Mesothelial cell of epicardium (in vitro differentiated cells): ENCODE measurements at regions not wholly inside any gene's neighbourhood (a gene's known extent, or its start where the extent isn't known, plus 50 kb on each side); places are given as distances from the start of the nearest gene placed in this dataset.
"Not testable (repeated sequence)": the region's sequence is repeated elsewhere in the genome, so short reads cannot be mapped to it uniquely, and the experiment has no call there.

Experiments
- DNase-seq, 2 experiments: peaks; one replicate each; pipeline ENCODE4 v3.0.0; 2021; ENCODE audit warnings: low spot score in 2 of 2; ENCODE audit not compliant: unreplicated experiment in 2 of 2
- H3K27ac Mint-ChIP-seq: 2 replicates; pipeline ENCODE4 v1.8.0; 2021; ENCODE audit warnings: mixed read lengths
- H3K27me3 Mint-ChIP-seq: 2 replicates; pipeline ENCODE4 v1.8.0; 2021; ENCODE audit warnings: low read depth, mixed read lengths
- H3K36me3 Mint-ChIP-seq: 2 replicates; pipeline ENCODE4 v1.8.0; 2021; ENCODE audit warnings: mixed read lengths
- H3K4me1 Mint-ChIP-seq: 2 replicates; pipeline ENCODE4 v1.8.0; 2021; ENCODE audit warnings: mixed read lengths
- H3K4me3 Mint-ChIP-seq: 2 replicates; pipeline ENCODE4 v1.8.0; 2021; ENCODE audit warnings: mild to moderate bottlenecking, moderate library complexity, mixed read lengths
- H3K9me3 Mint-ChIP-seq: 2 replicates; pipeline ENCODE4 v1.8.0; 2021; ENCODE audit warnings: mixed read lengths
- TF ChIP-seq, protein P1 (sequence below): fragments of 200-600 bp; sonication (generic); IDR thresholded peaks from one replicate; pipeline ENCODE4 v1.5.0; 2021; ENCODE audit warnings: antibody characterized with exemption; ENCODE audit not compliant: unreplicated experiment

DNA sequence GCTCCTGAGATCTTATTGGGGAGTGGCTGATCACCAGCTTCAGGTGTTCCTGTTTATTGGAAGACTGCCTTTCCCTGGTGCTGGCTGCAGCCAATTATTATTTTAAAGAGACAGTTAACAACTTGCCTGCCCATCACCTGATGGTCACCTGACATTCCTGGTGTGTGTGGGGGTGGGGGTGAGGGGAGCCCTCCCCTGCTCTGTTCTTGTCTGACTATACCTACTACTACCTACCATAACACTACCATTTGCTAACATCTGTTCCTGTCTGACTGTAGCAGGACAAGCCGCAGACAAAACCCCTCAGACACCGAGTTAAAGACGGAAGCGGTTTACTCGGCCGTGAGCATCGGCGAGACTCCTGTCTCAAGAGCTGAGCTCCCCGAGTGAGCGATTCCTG, 54.9 kb upstream of the NBPF3 start:
- Mint-ChIP-seq H3K27ac (no peak overlapping the region), H3K27me3 (no peaks in the 10 kb centered on the region), H3K4me3 (no peak overlapping the region), H3K36me3 (peaks cover 10% of the 10 kb centered on the region), H3K9me3 (peaks cover 13% of the 10 kb centered on the region), H3K4me1 (peaks cover 19% of the 10 kb centered on the region)
- TF ChIP-seq, protein P1, sequence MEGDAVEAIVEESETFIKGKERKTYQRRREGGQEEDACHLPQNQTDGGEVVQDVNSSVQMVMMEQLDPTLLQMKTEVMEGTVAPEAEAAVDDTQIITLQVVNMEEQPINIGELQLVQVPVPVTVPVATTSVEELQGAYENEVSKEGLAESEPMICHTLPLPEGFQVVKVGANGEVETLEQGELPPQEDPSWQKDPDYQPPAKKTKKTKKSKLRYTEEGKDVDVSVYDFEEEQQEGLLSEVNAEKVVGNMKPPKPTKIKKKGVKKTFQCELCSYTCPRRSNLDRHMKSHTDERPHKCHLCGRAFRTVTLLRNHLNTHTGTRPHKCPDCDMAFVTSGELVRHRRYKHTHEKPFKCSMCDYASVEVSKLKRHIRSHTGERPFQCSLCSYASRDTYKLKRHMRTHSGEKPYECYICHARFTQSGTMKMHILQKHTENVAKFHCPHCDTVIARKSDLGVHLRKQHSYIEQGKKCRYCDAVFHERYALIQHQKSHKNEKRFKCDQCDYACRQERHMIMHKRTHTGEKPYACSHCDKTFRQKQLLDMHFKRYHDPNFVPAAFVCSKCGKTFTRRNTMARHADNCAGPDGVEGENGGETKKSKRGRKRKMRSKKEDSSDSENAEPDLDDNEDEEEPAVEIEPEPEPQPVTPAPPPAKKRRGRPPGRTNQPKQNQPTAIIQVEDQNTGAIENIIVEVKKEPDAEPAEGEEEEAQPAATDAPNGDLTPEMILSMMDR: no peak
- DNase-seq: no peak

DNA sequence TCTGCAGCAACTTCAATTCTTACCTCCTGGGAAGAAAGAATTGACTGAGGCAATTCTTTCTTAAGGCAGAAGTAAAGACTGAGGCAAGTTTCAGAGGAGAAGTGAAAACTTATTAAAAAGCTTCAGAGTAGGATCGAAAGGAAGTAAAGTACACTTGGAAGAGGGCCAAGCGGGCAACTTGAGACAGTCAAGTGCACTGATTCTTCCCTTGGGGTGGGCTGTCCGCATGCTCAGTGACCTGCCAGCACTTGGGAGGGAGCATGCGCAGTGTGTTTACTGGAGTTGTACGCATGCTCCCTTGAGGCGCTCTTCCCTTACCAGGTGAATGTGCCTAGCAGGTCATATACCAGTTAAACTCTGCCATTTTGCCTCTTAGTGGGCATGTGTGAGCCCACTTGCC, 55.3 kb upstream of the NBPF3 start:
- no peak for DNase-seq
- TF ChIP-seq, protein P1: no peak
- no peaks in the 10 kb centered on the region for H3K27me3 Mint-ChIP-seq
- peaks cover 11% of the 10 kb centered on the region for H3K9me3 Mint-ChIP-seq
- no peak overlapping the region for H3K27ac Mint-ChIP-seq
- peaks cover 7% of the 10 kb centered on the region for H3K36me3 Mint-ChIP-seq
- no peak overlapping the region for H3K4me3 Mint-ChIP-seq
- peaks cover 19% of the 10 kb centered on the region for H3K4me1 Mint-ChIP-seq

DNA sequence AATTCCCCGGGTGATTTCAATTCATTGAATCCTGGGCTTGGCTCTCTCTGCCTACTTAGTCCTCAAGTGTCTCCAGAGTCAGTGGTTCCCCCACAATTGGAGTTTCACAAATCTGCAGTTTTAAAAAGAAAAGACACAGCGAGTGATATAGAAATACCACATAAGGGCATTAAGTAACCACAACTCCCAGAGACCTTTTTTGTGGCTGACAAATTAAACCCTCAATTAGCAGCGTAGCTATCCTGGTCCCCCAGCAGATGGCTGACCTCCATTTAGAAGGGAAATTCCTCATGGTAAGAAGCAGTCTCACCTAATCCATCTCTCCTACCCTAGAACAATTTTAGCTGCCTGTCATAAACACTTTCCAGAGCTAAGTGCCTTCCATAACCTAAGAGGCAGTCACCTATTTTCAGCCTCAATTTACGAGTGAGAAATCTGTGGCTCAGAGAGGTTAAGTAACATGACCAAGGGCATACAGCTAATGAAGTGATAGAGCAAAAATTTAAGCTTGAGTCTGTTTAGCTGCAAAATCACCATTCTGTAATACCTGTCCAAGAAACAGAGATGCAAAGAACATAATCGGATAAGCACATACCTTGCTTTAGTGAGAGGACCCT, 56.0 kb upstream of the NBPF3 start:
- Mint-ChIP-seq H3K4me3 (no peak overlapping the region), H3K27me3 (no peaks in the 10 kb centered on the region), H3K4me1 (peaks cover 19% of the 10 kb centered on the region), H3K27ac (no peak overlapping the region), H3K36me3 (peaks cover 7% of the 10 kb centered on the region), H3K9me3 (peaks cover 15% of the 10 kb centered on the region)
- DNase-seq: no peak
- TF ChIP-seq, protein P1: no peak

DNA sequence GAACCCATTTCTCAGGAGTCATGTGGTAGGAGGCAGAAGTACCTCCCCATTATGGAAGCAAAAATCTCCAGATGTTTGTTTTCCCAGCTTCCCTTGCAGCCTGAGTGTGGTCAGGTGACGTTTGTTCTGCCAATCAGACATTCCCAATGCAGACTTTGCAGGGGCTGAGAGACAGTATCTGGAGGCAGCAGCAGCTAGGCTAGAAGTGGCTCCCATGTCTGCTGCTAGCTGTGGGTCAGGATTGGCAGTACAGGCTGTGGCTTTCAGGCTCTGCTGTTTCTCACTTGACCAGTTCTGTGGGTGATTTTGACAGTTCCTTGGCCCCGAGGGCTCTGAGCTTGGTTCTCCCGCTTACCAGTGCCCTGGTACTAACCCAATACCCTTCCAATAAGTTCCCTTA, 58.6 kb upstream of the NBPF3 start:
- Mint-ChIP-seq H3K4me3 (no peak overlapping the region), H3K27me3 (no peaks in the 10 kb centered on the region), H3K4me1 (peaks cover 19% of the 10 kb centered on the region), H3K36me3 (peaks cover 6% of the 10 kb centered on the region), H3K9me3 (peaks cover 18% of the 10 kb centered on the region), H3K27ac (no peak overlapping the region)
- no peak for DNase-seq
- TF ChIP-seq, protein P1: no peak

DNA sequence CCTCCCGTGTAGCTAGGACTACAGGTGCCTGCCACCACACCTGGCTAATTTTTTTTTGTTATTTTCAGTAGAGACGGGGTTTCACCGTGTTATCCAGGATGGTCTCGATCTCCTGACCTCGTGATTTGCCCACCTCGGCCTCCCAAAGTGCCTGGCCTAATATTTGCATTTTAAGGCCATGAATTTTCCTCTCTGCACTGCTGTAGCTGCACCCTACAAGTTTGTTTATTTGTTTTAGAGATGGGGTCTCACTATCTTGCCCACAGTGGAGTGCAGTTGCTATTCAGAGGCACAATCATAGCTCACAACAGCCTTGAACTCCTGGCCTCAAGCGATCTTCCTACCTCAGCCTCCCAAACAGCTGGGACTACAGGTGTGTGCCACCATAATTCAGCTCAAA, 59.8 kb upstream of the NBPF3 start:
- H3K27ac Mint-ChIP-seq, DNase-seq: not testable (repeated sequence)
- peaks cover 19% of the 10 kb centered on the region for H3K4me1 Mint-ChIP-seq

DNA sequence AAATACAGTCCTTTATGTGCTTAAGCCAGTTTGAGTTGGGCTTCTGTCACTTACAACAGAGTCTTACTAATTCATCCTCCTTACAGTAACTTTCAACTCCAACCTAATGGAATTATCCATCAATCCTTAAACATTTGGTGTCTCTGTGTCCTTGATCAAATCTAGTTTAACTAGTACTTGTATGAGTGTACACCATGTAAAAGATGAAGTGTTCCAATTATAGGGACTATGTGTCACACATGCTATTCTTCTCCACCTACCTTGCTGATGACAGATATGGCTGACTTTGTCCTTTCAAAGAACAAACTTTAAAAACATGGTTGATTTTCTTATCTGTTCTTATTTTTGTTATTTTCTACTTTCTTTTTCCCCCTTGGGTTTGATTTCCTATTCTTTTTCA, 60.4 kb upstream of the NBPF3 start:
- no peak for DNase-seq

More for the DNA sequence above, 59.8 kb upstream of the NBPF3 start:
- H3K4me3 Mint-ChIP-seq, H3K27me3 Mint-ChIP-seq, H3K36me3 Mint-ChIP-seq: not testable (repeated sequence)
- H3K9me3 Mint-ChIP-seq: peaks cover 16% of the 10 kb centered on the region

More for the DNA sequence above, 60.4 kb upstream of the NBPF3 start:
- no peaks in the 10 kb centered on the region for H3K27me3 Mint-ChIP-seq
- H3K4me3 Mint-ChIP-seq: no peak overlapping the region
- TF ChIP-seq, protein P1: no peak
- H3K27ac Mint-ChIP-seq: no peak overlapping the region
- H3K4me1 Mint-ChIP-seq: peaks cover 13% of the 10 kb centered on the region
- peaks cover 5% of the 10 kb centered on the region for H3K36me3 Mint-ChIP-seq
- H3K9me3 Mint-ChIP-seq: peaks cover 16% of the 10 kb centered on the region
